GM13976 (cell line): ENCODE measurements at regions not wholly inside any gene's neighbourhood (a gene's known extent, or its start where the extent isn't known, plus 50 kb on each side); places are given as distances from the start of the nearest gene placed in this dataset.

ENCODE experiments used
- DNase-seq: peaks from one replicate; pipeline ENCODE4 v3.0.0; 2012; ENCODE audit warnings: low spot score
- in situ Hi-C: fragments of 300-500 bp; cut with MboI; formaldehyde crosslinking; loops from one replicate; pipeline ENCODE4 v1.12.0; 2022; ENCODE audit warnings: low sequenced_read_pairs, mixed read lengths, inconsistent platforms; ENCODE audit not compliant: unreplicated experiment
- TF ChIP-seq, protein P1 (sequence below): IDR thresholded peaks from 2 replicates; pipeline ENCODE4 v1.5.1; 2012; ENCODE audit warnings: borderline replicate concordance, mild to moderate bottlenecking; ENCODE audit not compliant: insufficient read depth; ENCODE audit errors: extremely low read depth, missing control alignments, control extremely low read depth

DNA sequence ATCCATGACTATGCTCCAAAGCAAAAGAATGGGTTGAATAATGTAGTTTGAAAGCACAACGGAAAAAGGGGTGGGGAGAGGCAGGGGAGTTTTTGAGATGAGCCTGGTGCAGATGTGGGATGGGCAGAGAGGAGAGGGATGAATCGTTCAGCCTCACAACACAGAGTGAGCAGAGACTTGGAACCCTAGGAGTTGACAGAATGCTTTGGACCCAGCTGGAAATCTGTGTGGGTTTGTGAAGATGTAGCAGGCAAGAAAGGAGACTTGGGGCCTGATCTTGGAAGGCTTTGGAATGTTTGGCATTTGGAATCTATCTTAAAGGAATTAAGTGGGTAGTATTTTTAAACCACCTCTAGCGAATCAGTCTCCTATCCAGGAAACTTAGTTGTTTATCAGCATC lies 66.0 kb upstream of the KCTD1 start:
- no peak for DNase-seq
- in situ Hi-C loops, result no loop called here
- TF ChIP-seq, protein P1, sequence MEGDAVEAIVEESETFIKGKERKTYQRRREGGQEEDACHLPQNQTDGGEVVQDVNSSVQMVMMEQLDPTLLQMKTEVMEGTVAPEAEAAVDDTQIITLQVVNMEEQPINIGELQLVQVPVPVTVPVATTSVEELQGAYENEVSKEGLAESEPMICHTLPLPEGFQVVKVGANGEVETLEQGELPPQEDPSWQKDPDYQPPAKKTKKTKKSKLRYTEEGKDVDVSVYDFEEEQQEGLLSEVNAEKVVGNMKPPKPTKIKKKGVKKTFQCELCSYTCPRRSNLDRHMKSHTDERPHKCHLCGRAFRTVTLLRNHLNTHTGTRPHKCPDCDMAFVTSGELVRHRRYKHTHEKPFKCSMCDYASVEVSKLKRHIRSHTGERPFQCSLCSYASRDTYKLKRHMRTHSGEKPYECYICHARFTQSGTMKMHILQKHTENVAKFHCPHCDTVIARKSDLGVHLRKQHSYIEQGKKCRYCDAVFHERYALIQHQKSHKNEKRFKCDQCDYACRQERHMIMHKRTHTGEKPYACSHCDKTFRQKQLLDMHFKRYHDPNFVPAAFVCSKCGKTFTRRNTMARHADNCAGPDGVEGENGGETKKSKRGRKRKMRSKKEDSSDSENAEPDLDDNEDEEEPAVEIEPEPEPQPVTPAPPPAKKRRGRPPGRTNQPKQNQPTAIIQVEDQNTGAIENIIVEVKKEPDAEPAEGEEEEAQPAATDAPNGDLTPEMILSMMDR, result no peak
